ENCODE measurements at regions not wholly inside any gene's neighbourhood (a gene's known extent, or its start where the extent isn't known, plus 50 kb on each side); places are given as distances from the start of the nearest gene placed in this dataset.
A peak's percentile ranks its signal among the peaks of the same experiment; 100 is the strongest.

- no peak for TF ChIP-seq CTCF (IDR thresholded peaks at IDR 0.05; ENCODE audit: control insufficient read depth, extremely low read depth, insufficient read depth)
- no peak overlapping the region for H3K4me3 ChIP-seq (ENCODE audit: low read depth, low read length)
- no peak for DNase-seq (ENCODE audit: low read depth)
Measured at GRCh38 chr5:6088706-6089105, 289.6 kb downstream of the MED10 start.

- no peak overlapping the region for H3K4me3 ChIP-seq (ENCODE audit: low read depth, low read length)
- no peak for TF ChIP-seq CTCF (IDR thresholded peaks at IDR 0.05; ENCODE audit: control insufficient read depth, extremely low read depth, insufficient read depth)
Measured at GRCh38 chr5:6087576-6087975, 290.8 kb downstream of the MED10 start.

GRCh38 chr5:6086871-6087270 is 291.5 kb downstream of the MED10 start:
- TF ChIP-seq CTCF (IDR thresholded peaks at IDR 0.05; ENCODE audit: control insufficient read depth, extremely low read depth, insufficient read depth): no peak
- no peak overlapping the region for H3K4me3 ChIP-seq (ENCODE audit: low read depth, low read length)
- DNase-seq (ENCODE audit: low read depth): no peak

More at GRCh38 chr5:6087576-6087975, 290.8 kb downstream of the MED10 start:
- DNase-seq (ENCODE audit: low read depth): no peak

GRCh38 chr5:6085341-6085860 is 292.9 kb downstream of the MED10 start:
- TF ChIP-seq CTCF (IDR thresholded peaks at IDR 0.05; ENCODE audit: control insufficient read depth, extremely low read depth, insufficient read depth): no peak
- peak; percentile 52 for DNase-seq (ENCODE audit: low read depth)
- no peak overlapping the region for H3K4me3 ChIP-seq (ENCODE audit: low read depth, low read length)

GRCh38 chr5:6084836-6085235 is 293.5 kb downstream of the MED10 start:
- no peak overlapping the region for H3K4me3 ChIP-seq (ENCODE audit: low read depth, low read length)
- DNase-seq (ENCODE audit: low read depth): no peak
- no peak for TF ChIP-seq CTCF (IDR thresholded peaks at IDR 0.05; ENCODE audit: control insufficient read depth, extremely low read depth, insufficient read depth)

GRCh38 chr5:6084376-6084775 is 294.0 kb downstream of the MED10 start:
- no peak for TF ChIP-seq CTCF (IDR thresholded peaks at IDR 0.05; ENCODE audit: control insufficient read depth, extremely low read depth, insufficient read depth)
- no peak for DNase-seq (ENCODE audit: low read depth)
- no peak overlapping the region for H3K4me3 ChIP-seq (ENCODE audit: low read depth, low read length)

- no peak overlapping the region for H3K4me3 ChIP-seq (ENCODE audit: low read depth, low read length)
- DNase-seq (ENCODE audit: low read depth): no peak
- TF ChIP-seq CTCF (IDR thresholded peaks at IDR 0.05; ENCODE audit: control insufficient read depth, extremely low read depth, insufficient read depth): no peak
Measured at GRCh38 chr5:6083311-6083978, 294.9 kb downstream of the MED10 start.
